Mesenchymal stem cell (in vitro differentiated cells and primary cell): ENCODE measurements at regions not wholly inside any gene's neighbourhood (a gene's known extent, or its start where the extent isn't known, plus 50 kb on each side); places are given as distances from the start of the nearest gene placed in this dataset.

Experiments used
- DNase-seq: peaks from one replicate; pipeline ENCODE4 v3.0.0-alpha.2; 2013
- H2AFZ ChIP-seq: one replicate; pipeline ENCODE4 v1.6.1; 2013; ENCODE audit warnings: low read depth, mild to moderate bottlenecking, control low read depth, inconsistent platforms, low read length, moderate library complexity
- H2AK5ac ChIP-seq: 2 replicates; pipeline ENCODE4 v1.6.1; 2013; ENCODE audit warnings: low read length, moderate library complexity, mild to moderate bottlenecking, inconsistent platforms; ENCODE audit not compliant: severe bottlenecking
- H2BK120ac ChIP-seq: one replicate; pipeline ENCODE4 v1.6.1; 2013; ENCODE audit warnings: low read depth, mild to moderate bottlenecking, inconsistent platforms, low read length, moderate library complexity
- H2BK12ac ChIP-seq, 2 experiments: one replicate each; pipeline ENCODE4 v1.6.1; 2013; ENCODE audit warnings: inconsistent platforms in 2 of 2, low read length in 2 of 2, mild to moderate bottlenecking in 2 of 2, moderate library complexity in 2 of 2, control low read depth in 1 of 2
- H2BK15ac ChIP-seq: one replicate; pipeline ENCODE4 v1.6.1; 2013; ENCODE audit warnings: mild to moderate bottlenecking, low read depth, inconsistent platforms; ENCODE audit not compliant: poor library complexity, severe bottlenecking
- H2BK5ac ChIP-seq: 2 replicates; pipeline ENCODE4 v1.6.1; 2013; ENCODE audit warnings: low read depth, mild to moderate bottlenecking, low read length, control low read depth, inconsistent platforms; ENCODE audit not compliant: poor library complexity, severe bottlenecking
- H3K14ac ChIP-seq, 2 experiments: one replicate each; pipeline ENCODE4 v1.6.1; 2013; ENCODE audit warnings: inconsistent platforms in 2 of 2, low read length in 2 of 2, control low read depth in 1 of 2, mild to moderate bottlenecking in 1 of 2, moderate library complexity in 1 of 2
- H3K18ac ChIP-seq, 2 experiments: one replicate each; pipeline ENCODE4 v1.6.1; 2013; ENCODE audit warnings: inconsistent platforms in 2 of 2, low read length in 2 of 2, control low read depth in 1 of 2, low read depth in 1 of 2, mild to moderate bottlenecking in 1 of 2
- H3K23ac ChIP-seq, 2 experiments: one replicate each; pipeline ENCODE4 v1.6.1; 2013; ENCODE audit warnings: inconsistent platforms in 2 of 2, low read length in 2 of 2, mild to moderate bottlenecking in 2 of 2, moderate library complexity in 2 of 2, control low read depth in 1 of 2
- H3K27ac ChIP-seq: 2 replicates; pipeline ENCODE4 v1.5.1; 2013; ENCODE audit warnings: mild to moderate bottlenecking, moderate library complexity, low read length, control low read depth, inconsistent platforms; ENCODE audit not compliant: poor library complexity, severe bottlenecking
- H3K27me3 ChIP-seq, 2 experiments: 2 replicates each; pipeline versions ENCODE4 v1.6.1 to v1.7.0; 2013; ENCODE audit warnings: low read length in 2 of 2, mild to moderate bottlenecking in 2 of 2, moderate library complexity in 2 of 2, control low read depth in 1 of 2, inconsistent platforms in 1 of 2; ENCODE audit not compliant: control insufficient read depth in 1 of 2, insufficient read depth in 1 of 2
- H3K36me3 ChIP-seq, 2 experiments: 2 replicates each; pipeline versions ENCODE4 v1.6.1 to v1.7.0; 2013; ENCODE audit warnings: low read length in 2 of 2, control low read depth in 1 of 2, inconsistent platforms in 1 of 2, low read depth in 1 of 2, mild to moderate bottlenecking in 1 of 2; ENCODE audit not compliant: insufficient read depth in 2 of 2, control insufficient read depth in 1 of 2
- H3K4ac ChIP-seq, 2 experiments: one replicate each; pipeline ENCODE4 v1.6.1; 2013; ENCODE audit warnings: inconsistent platforms in 2 of 2, low read length in 2 of 2, mild to moderate bottlenecking in 2 of 2, moderate library complexity in 2 of 2, control low read depth in 1 of 2, low read depth in 1 of 2
- H3K4me1 ChIP-seq: 2 replicates; pipeline ENCODE4 v1.6.1; 2013; ENCODE audit warnings: low read depth, low read length, control low read depth; ENCODE audit not compliant: control insufficient read depth, insufficient read depth
- H3K4me2 ChIP-seq: 2 replicates; pipeline ENCODE4 v1.6.1; 2013; ENCODE audit warnings: low read length, mild to moderate bottlenecking, inconsistent platforms; ENCODE audit not compliant: poor library complexity, severe bottlenecking
- H3K4me3 ChIP-seq, 2 experiments: 2 replicates each; pipeline versions ENCODE4 v1.5.1 to v1.7.0; 2013; ENCODE audit warnings: low read length in 2 of 2, mild to moderate bottlenecking in 2 of 2, control low read depth in 1 of 2, low read depth in 1 of 2; ENCODE audit not compliant: insufficient read depth in 1 of 2
- H3K79me1 ChIP-seq: replicated peaks from 2 replicates; pipeline ENCODE4 v1.6.1; 2013; ENCODE audit warnings: mild to moderate bottlenecking, control low read depth, low read length, inconsistent platforms; ENCODE audit not compliant: poor library complexity, severe bottlenecking
- H3K9ac ChIP-seq: 2 replicates; pipeline ENCODE4 v1.7.0; 2013; ENCODE audit warnings: mild to moderate bottlenecking, low read length, moderate library complexity
- H3K9me3 ChIP-seq: 2 replicates; pipeline ENCODE4 v1.7.0; 2013; ENCODE audit warnings: mild to moderate bottlenecking, low read length; ENCODE audit not compliant: control insufficient read depth
- H4K8ac ChIP-seq: one replicate; pipeline ENCODE4 v1.6.1; 2013; ENCODE audit warnings: inconsistent platforms, mild to moderate bottlenecking, low read length, moderate library complexity
- H4K91ac ChIP-seq: one replicate; pipeline ENCODE4 v1.6.1; 2013; ENCODE audit warnings: mild to moderate bottlenecking, low read length, inconsistent platforms
- WGBS: methylation state at CpG from one replicate; pipeline ENCODE4 v1.1.7; 2013; ENCODE audit warnings: mixed read lengths; 5-methylcytosine and 5-hydroxymethylcytosine counted together

DNA sequence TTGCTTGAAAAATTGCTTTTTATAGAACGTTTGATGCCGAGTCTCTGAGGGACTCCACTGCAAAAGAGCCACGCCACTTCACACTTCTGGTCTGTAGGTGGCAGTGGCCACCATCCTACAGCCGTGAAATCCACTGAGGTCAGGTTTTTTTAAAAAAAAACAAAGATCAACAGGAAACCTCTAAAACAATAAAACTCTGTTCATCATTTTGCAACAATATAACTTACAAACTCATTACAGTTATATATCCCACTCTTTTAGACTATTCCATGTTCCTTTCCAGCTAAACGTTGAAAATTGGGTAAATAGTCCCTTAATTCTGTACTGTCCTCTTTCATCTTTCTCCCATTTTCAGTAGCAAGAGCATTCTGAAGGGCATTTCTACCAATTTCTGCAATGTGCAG is 64.6 kb upstream of the FMN2 start:
- Histone ChIP-seq H3K14ac (no peak overlapping the region), H3K23ac (no peak overlapping the region), H3K4me2 (no peak overlapping the region), H2BK15ac (no peak overlapping the region), H3K4me1 (peaks cover 5% of the 10 kb centered on the region), H4K8ac (no peak overlapping the region), H3K9me3 (no peaks in the 10 kb centered on the region), H4K91ac (no peak overlapping the region), H3K9ac (peak overlapping the region; percentile 23), H2BK5ac (no peak overlapping the region), H3K27me3 (no peaks in the 10 kb centered on the region), H3K27ac (no peak overlapping the region), H2BK12ac (no peak overlapping the region), H3K4ac (no peak overlapping the region), H3K4me3 (no peak overlapping the region), H2AFZ (no peak overlapping the region), H3K36me3 (no peaks in the 10 kb centered on the region), H3K79me1 (no peaks in the 10 kb centered on the region), H2AK5ac (no peak overlapping the region), H2BK120ac (no peak overlapping the region), H3K18ac (no peak overlapping the region)
- peak; percentile 56 for DNase-seq
- 21% methylated on average over 5 of the region's 5 CpGs for WGBS

DNA sequence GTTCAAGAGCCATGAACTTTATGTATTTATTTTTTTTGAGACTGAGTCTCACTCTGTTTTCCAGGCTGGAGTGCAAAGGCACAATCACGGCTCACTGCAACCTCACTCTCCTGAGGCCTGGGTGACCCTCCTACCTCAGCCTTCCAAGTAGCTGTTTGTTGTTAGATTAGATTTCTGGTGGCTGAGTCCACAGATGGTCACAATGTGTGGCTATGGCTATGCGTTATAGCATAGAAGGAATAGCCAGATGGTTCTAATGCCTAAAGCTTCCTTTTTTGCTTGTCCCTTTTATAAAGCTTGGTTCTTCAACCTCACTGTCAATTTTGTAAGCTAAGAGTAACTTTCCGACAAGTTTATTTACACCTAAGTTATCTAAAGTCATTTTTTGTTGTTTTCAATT is 62.3 kb upstream of the FMN2 start:
- Histone ChIP-seq H3K4me3 (no peak overlapping the region), H3K36me3 (no peaks in the 10 kb centered on the region), H3K4ac (no peak overlapping the region), H3K4me1 (peaks cover 6% of the 10 kb centered on the region), H2BK5ac (peak overlapping the region; percentile 8), H3K4me2 (no peak overlapping the region), H3K27ac (peak overlapping the region; percentile 54), H3K27me3 (no peaks in the 10 kb centered on the region), H3K9me3 (no peaks in the 10 kb centered on the region), H3K23ac (no peak overlapping the region), H2BK12ac (no peak overlapping the region), H3K14ac (no peak overlapping the region), H4K8ac (no peak overlapping the region), H2AK5ac (no peak overlapping the region), H2BK120ac (no peak overlapping the region), H3K79me1 (no peaks in the 10 kb centered on the region), H2AFZ (no peak overlapping the region), H4K91ac (no peak overlapping the region), H2BK15ac (no peak overlapping the region), H3K9ac (peak overlapping the region; percentile 51), H3K18ac (no peak overlapping the region)
- DNase-seq: no peak
- 60% methylated on average over 2 of the region's 3 CpGs for WGBS

GRCh38 chr1:240030236-240030635 is 61.4 kb upstream of the FMN2 start:
- Histone ChIP-seq H3K27me3 (no peaks in the 10 kb centered on the region), H4K8ac (no peak overlapping the region), H3K4me2 (no peak overlapping the region), H2AK5ac (peak overlapping the region; percentile 83), H2BK12ac (no peak overlapping the region), H3K14ac (no peak overlapping the region), H2BK15ac (no peak overlapping the region), H3K23ac (no peak overlapping the region), H3K4ac (no peak overlapping the region), H4K91ac (no peak overlapping the region), H2BK120ac (no peak overlapping the region), H3K79me1 (no peaks in the 10 kb centered on the region), H3K4me1 (peaks cover 6% of the 10 kb centered on the region), H2BK5ac (peak overlapping the region; percentile 88), H3K27ac (peak overlapping the region; percentile 93), H2AFZ (no peak overlapping the region), H3K4me3 (no peak overlapping the region), H3K9me3 (no peaks in the 10 kb centered on the region), H3K18ac (no peak overlapping the region), H3K9ac (peak overlapping the region; percentile 51), H3K36me3 (no peaks in the 10 kb centered on the region)
- 80% methylated on average over 5 of the region's 5 CpGs for WGBS
- DNase-seq: no peak

- H3K27ac ChIP-seq: peak overlapping the region; percentile 96
- H3K79me1 ChIP-seq: no peaks in the 10 kb centered on the region
- no peaks in the 10 kb centered on the region for H3K36me3 ChIP-seq
- H2BK5ac ChIP-seq: peak overlapping the region; percentile 84
- no peak overlapping the region for H3K4me2 ChIP-seq
- H3K9me3 ChIP-seq: no peaks in the 10 kb centered on the region
- H2BK120ac ChIP-seq: no peak overlapping the region
- H3K27me3 ChIP-seq: no peaks in the 10 kb centered on the region
- H4K8ac ChIP-seq: no peak overlapping the region
- H2BK15ac ChIP-seq: no peak overlapping the region
- no peak overlapping the region for H3K14ac ChIP-seq
- no peak overlapping the region for H3K23ac ChIP-seq
- peak overlapping the region; percentile 76 for H3K9ac ChIP-seq
- WGBS: 8% methylated on average over 4 of the region's 5 CpGs
- H2BK12ac ChIP-seq: no peak overlapping the region
- H3K4ac ChIP-seq: no peak overlapping the region
- no peak overlapping the region for H4K91ac ChIP-seq
- peak; percentile 92 for DNase-seq
- no peak overlapping the region for H2AK5ac ChIP-seq
- H3K4me3 ChIP-seq: no peak overlapping the region
- H2AFZ ChIP-seq: no peak overlapping the region
- no peak overlapping the region for H3K18ac ChIP-seq
- peaks cover 6% of the 10 kb centered on the region for H3K4me1 ChIP-seq
Measured at GRCh38 chr1:240031009-240031408, 60.7 kb upstream of the FMN2 start.
